ENCODE measurements at regions not wholly inside any gene's neighbourhood (a gene's known extent, or its start where the extent isn't known, plus 50 kb on each side); places are given as distances from the start of the nearest gene placed in this dataset.

DNA sequence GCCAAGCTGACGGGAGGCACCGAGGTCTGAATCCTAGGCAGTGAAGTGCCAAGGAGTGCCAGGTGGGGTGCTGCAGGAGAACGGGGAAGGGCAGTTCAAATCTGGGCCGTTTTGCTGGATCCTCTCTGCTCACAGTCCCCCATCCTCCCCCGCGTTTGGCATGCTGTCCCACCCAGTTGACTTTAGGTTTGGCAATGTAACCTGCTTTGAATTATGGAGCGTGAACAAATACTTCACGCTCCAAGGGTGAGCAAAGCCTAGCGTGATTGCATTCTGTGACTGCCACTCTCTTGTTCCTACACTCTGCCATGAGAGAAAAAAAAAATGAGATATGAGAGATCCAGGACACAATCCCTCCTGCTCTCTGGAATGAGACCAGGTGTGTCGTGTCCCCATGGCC, 381.9 kb downstream of the ZNF516 start:
- no peak for DNase-seq

GRCh38 chr18:76102626-76103025, 392.4 kb downstream of the ZNF516 start:
- DNase-seq, result no peak

GRCh38 chr18:76102156-76102555, 392.9 kb downstream of the ZNF516 start:
- DNase-seq, result no peak

- no peak for DNase-seq
These were observed 395.0 kb downstream of the ZNF516 start for GRCh38 chr18:76099931-76100457.

DNA sequence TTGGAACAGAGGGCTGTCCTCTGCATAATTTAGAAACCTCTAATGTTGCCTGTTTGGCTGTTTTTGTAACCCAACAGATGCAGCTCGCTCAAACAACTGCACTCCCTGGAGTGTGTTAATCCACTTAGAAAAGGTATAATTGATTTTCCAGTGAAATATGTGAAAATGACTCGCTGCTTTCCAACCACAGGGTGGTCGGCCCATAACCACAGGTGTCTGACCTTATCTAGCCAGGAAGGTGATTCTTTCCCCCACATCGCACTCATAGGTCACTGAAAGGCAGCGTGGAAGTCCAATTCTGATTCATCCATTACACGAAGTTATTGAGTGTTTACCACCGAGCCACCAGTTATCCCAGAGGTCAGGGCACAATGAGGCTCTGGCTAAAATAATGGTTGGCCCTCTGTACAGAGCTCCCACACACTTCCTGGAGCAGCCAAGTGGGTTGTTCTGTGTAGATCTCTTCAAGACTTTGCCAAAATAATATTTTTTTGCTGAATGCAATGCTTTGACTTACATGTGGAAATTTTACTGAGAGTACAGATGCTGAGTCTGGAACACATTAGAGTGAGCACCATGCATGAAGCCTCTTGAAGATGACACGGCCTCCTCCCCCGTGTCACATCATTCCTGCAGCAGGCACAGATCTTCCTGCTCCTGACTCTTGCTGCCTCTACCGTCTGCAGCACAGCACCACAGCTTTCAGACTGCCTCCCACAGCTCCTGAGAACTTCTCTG, 396.2 kb downstream of the ZNF516 start:
- no peak for DNase-seq

DNA sequence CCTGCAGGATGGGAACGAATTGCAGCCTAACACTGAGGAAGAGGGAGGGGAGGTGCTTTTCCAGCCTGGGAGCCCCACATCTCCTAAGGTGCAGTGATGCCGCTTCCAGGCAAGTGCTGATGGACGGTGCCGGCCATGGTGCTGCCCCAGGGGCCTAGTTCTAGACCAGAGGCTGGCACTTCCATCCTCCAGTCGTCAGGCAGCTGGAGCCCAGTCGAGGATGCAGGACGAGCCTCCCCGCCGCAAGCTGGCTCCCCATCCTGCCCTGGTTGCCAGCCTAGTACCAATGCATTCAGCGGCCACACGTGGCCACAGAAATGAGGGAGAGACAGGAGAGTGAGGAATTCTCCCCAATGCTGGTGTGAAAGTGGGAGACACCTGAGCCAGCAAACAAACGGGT, 413.5 kb downstream of the ZNF516 start:
- no peak for DNase-seq

DNA sequence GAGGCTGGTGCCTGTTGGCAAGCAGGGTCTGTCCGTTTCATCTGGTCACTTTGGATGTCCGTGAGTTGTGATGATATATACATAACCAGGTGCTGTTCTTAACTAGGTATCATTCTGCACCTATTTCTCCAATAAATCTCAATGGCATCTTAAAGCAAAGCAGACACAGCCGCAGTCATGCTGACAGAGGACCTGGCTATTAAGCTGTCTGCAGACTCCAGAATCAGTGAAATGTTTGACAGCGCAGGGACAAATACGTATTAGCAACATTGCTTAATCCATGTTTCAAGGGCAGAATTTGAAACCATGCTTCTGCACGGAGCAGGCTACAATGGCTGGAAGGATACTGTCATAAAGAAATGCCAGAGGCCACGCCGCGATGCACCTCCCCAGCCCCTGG, 414.6 kb downstream of the ZNF516 start:
- DNase-seq, result no peak

DNA sequence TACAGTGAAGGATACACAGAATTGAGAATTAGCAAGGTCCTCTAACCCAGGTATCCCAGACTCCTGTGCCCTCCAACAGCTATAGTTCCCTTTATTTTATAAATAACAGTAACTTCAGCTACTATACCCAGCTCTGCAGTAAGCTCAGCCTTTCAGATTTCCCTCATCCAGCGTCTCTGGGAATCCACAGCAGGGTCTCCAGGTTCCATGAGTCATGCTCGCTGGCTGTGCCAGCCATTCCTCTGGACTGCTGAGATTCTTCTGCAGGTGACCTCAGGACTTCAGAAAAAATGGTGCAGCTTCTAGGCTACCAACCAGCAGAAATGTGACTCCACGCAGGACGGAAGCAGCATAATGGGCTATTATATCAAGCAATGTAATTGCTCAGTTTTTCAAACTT, 419.3 kb downstream of the ZNF516 start:
- no peak for DNase-seq

DNA sequence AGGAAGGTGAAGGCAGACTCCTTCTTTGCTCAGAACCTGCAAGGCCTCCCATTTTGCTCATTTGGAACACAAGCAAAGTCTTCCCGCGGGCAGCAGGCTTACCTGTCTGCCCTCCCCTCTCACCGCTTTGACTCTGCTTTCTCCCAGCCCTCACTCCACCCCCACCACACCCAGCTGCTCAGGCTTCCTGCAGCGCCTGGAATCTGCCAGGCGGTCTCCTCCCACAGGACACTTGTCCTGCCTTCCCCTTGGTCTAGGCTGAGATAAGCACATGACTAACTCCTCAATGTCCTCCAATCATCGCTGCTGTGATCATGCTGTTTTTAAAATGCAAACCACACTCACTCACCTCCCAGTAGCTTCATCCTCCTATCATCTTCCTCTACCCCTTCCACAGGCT, 430.0 kb downstream of the ZNF516 start:
- DNase-seq, result no peak

DNA sequence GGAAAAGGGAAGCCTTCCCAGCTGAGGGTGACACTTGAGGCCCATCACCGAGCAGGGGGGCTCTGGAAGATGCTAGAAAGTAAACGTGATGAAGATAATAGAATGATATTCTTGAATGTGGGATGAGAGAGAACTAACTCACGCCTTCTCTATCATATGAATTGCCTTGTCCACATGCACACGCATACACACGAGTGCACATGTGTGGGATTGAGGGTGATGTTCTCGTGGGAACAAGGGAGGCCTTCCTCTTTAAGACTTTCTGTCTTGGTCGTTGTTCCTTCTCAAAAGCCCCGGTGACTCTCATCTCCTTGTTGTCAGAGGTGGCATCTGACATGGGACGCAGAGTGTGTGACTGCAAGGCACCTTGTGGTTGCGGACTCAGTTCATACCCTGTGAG, 436.9 kb downstream of the ZNF516 start:
- DNase-seq, result no peak

DNA sequence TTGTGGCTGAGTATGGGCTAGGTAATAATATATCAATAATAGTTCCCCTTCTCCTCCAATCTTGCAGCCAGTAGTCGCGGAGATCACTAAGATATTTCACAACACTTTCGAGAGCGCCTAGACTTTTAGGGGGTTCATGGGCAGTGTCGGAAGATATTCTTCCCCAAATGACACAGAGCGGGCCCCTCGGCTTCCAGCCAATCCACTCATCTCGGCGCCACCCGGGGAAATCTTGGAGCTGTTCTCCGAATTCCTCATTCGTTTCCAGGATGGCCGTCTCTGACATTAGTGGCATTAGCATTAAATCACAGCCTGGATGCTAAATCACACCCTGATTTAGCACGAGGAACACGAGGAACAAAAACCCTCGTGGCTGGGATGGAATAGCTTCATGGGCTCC, 437.7 kb downstream of the ZNF516 start:
- no peak for DNase-seq

GRCh38 chr18:76056471-76057110, 438.5 kb downstream of the ZNF516 start:
- no peak for DNase-seq

GRCh38 chr18:76055578-76055977, 439.5 kb downstream of the ZNF516 start:
- no peak for DNase-seq

GRCh38 chr18:76055025-76055424, 440.0 kb downstream of the ZNF516 start:
- DNase-seq, result no peak

DNA sequence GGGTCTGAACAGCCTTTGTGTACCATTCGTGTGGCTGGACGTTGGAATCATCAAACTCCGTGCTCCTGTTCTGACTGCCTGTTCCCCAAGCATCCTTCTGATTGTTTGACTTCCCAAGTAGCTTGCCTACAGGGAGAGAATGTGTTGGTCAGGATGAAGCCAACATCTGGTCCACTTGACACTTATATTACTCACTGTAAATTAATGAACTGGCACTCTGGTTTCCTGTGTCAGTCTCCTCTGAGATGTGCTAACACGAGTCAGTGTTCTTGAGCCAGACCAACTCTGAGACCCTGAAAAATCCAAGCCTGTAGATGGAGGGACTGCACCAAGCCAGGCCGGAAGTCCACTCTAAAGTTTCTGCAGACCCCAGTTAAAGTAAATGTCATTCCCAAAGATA, 440.9 kb downstream of the ZNF516 start:
- no peak for DNase-seq

DNA sequence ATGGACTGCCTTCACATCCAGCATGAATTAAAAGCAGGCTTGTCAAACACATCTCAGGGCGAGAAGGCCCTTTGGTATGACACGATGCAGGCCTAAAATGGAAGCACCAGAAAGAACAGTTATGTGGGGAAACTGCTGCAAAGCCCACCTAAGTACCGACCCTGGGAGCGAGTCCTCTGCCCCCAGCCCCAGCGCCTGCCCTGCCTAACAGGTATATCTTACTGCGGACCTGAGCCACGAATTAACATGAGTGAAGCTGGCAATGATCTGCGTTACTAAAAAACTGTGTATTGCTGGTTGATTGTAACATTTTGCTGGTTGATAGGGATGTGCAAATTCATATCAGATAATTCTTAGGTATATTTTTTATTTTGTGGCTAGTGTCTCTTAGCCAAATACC, 441.5 kb downstream of the ZNF516 start:
- DNase-seq, result no peak

DNA sequence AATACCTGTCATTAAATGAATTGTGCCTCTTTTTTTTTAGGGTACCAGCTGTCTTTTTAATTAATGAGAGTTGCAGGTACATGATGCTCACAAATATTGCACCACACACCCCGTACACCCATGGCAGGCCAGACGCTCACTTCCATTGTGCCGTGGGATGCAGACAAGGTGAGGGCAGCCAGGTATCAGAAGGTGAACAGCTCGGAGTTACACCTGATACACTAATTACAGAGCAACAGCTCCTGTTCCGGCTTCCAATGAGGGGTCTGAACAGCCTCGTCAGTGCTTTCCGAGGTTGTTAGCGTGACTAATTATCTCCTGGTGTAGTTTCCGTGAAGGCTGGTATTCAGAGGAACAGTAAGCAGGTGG, 442.8 kb downstream of the ZNF516 start:
- DNase-seq, result no peak

DNA sequence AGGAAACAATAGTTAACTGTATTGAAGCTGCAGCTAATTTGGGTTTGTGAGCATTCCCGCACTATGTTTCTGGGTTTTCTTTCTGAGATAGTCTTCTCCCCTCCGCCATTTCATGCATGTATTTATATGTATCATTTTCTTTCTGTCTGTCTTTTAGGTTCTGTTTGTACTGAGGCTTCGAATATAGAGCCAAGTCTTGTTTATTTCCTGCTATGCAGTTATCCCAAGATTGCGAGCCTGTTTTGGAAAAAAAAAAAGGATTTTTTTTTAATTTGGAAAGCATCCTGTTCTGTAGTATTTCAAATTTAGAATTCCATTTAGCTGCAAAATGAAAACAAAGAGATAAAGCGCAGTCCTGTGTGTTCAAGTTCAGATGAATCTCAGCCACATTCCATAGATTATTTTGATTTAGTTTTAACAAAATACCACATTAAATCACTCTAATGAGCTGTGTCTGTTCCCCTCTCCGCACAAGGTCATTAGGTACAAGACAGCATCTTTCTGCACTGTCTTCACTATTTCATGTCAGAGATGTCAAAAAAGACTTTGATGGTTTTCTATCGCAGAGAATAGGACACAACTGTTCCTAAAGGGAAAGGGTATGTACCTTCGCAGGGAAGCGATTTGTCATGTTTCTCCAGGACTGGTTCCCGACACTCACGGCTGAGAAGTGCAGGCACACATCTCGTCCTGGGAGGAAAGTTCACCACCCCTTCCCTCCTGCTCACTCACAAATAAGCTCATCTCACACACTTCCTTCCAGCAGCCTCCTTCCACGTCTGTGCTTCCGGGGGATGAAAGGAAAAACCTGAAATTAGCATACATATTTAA, 443.4 kb downstream of the ZNF516 start:
- DNase-seq, result no peak

GRCh38 chr18:76046221-76046620, 448.8 kb downstream of the ZNF516 start:
- DNase-seq, result no peak

DNA sequence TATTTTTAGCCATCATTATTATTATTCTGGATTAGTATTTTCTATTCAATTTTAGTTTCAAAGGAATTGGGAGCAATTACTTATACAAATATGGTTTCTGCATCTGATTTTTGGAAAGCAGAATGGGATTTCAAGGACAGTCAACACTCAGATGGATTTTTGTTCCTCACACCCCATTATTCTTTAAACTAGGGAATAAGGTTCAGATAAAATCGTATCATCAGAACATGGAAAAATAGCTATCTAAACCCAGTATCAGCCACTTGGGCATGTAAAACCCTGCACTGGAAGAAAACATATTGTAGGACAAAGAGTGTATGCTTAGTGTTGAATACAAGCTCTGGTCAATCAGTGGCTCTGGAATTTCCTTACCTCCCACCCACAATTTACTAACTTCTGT, 452.5 kb downstream of the ZNF516 start:
- no peak for DNase-seq

- DNase-seq, result no peak
These were observed 476.8 kb downstream of the ZNF516 start for GRCh38 chr18:76018210-76018609.

DNA sequence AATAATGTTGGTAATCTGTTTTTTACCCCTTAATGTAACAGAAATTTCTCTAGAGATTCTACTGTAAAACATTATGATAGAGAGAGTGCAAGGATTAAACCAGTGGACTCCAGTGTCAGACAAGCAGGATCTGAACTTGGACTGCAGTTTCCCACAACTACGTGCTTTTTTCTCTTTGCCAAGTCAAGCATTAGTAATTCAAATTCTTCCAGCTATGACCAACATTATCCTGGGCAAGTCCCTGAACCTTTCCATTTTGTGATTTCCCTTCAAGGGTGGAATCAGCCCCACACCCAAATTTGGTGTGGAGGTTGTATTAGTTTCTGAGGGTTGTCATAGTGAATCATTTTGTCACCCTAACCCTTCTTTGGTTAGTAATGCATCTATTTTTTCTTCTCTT, 482.0 kb downstream of the ZNF516 start:
- no peak for DNase-seq

DNA sequence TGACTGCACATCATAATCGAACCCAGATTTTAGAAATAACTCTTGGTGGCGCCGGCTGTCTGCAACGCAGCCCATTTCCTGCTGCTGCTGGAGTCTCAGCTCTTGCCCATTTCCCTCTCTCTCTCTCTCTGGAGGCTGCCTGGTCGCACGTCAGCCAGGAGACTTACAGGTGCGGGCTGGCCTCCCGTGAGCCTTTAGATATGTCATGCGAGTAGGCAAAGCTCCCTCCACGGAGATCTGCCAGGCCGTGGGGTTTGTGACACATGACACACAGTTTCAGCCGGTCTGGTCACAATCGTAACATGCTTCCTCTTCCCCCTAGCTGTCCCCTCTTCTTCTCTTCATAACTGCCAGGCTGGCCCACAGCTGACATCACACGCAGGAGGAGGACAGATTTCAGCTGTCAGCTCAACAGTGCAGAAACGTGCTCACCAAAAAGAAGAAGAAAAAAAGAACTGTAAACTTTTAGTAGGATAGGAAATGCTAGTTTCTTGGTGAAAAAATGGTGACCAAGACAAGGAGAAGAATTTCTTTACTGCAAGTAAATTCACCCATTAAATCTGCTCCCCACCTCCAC, 489.3 kb downstream of the ZNF516 start:
- DNase-seq, result no peak
